Neural cell (in vitro differentiated cells): ENCODE measurements at regions not wholly inside any gene's neighbourhood (a gene's known extent, or its start where the extent isn't known, plus 50 kb on each side); places are given as distances from the start of the nearest gene placed in this dataset.

Source experiments
- H2AFZ ChIP-seq: fragments of 200-600, 300-800 bp; sonication (generic), shearing (Covaris generic); 2 replicates; pipeline ENCODE4 v1.6.0; 2014; ENCODE audit warnings: low read depth, mild to moderate bottlenecking, antibody characterized with exemption, low read length, moderate library complexity
- H3F3A ChIP-seq: fragments of 200-600 bp; shearing (Covaris generic); 2 replicates; pipeline ENCODE4 v1.6.1; 2016; ENCODE audit warnings: mild to moderate bottlenecking, moderate library complexity, mixed read lengths, antibody characterized with exemption, low read length; ENCODE audit not compliant: insufficient read depth, poor library complexity, severe bottlenecking
- H3K27ac ChIP-seq: fragments of 200-600, 300-800 bp; sonication (generic), shearing (Covaris generic); 2 replicates; pipeline ENCODE4 v1.5.1; 2014; ENCODE audit warnings: mild to moderate bottlenecking, low read length, moderate library complexity
- H3K27me3 ChIP-seq: fragments of 300-800, 200-600 bp; sonication (generic), shearing (Covaris generic); 2 replicates; pipeline ENCODE4 v1.6.0; 2014; ENCODE audit warnings: mild to moderate bottlenecking, low read depth, low read length, moderate library complexity; ENCODE audit not compliant: insufficient read depth
- H3K36me3 ChIP-seq: fragments of 300-800, 200-600 bp; sonication (generic), shearing (Covaris generic); 2 replicates; pipeline ENCODE4 v1.5.1; 2014; ENCODE audit warnings: mild to moderate bottlenecking, antibody characterized with exemption, low read length, moderate library complexity; ENCODE audit not compliant: insufficient read depth
- H3K4me2 ChIP-seq: fragments of 300-800, 200-600 bp; sonication (generic), shearing (Covaris generic); 2 replicates; pipeline ENCODE4 v1.6.0; 2014; ENCODE audit warnings: mild to moderate bottlenecking, low read length
- H3K4me3 ChIP-seq: fragments of 300-800, 200-600 bp; sonication (generic), shearing (Covaris generic); 2 replicates; pipeline ENCODE4 v1.5.1; 2014; ENCODE audit warnings: mild to moderate bottlenecking, low read length, moderate library complexity
- H3K79me2 ChIP-seq: fragments of 200-600 bp; shearing (Covaris generic); replicated peaks from 2 replicates; pipeline ENCODE4 v1.6.0; 2014; ENCODE audit warnings: mild to moderate bottlenecking, low read length, moderate library complexity; ENCODE audit not compliant: insufficient read depth
- H3K9ac ChIP-seq: fragments of 300-800, 200-600 bp; sonication (generic), shearing (Covaris generic); 2 replicates; pipeline ENCODE4 v1.6.1; 2016; ENCODE audit warnings: mild to moderate bottlenecking, low read length, mixed read lengths
- H3K9me2 ChIP-seq: fragments of 200-600 bp; shearing (Covaris generic); 2 replicates; pipeline ENCODE4 v1.6.1; 2016; ENCODE audit warnings: mild to moderate bottlenecking, low read length, mixed read lengths; ENCODE audit not compliant: insufficient read depth
- H3K9me3 ChIP-seq: fragments of 200-600, 300-800 bp; sonication (generic), shearing (Covaris generic); 2 replicates; pipeline ENCODE4 v1.6.1; 2016; ENCODE audit warnings: mild to moderate bottlenecking, mixed run types, low read length, moderate library complexity, mixed read lengths
- H4K20me1 ChIP-seq: fragments of 200-600 bp; shearing (Covaris generic); 2 replicates; pipeline ENCODE4 v1.6.1; 2016; ENCODE audit warnings: mild to moderate bottlenecking, mixed run types; ENCODE audit not compliant: insufficient read depth
- EP300 ChIP-seq: fragments of 450-650 bp; conservative IDR thresholded peaks from 2 replicates; pipeline ENCODE4 v1.6.1; 2014; ENCODE audit warnings: antibody characterized with exemption, mild to moderate bottlenecking, moderate library complexity; ENCODE audit not compliant: poor library complexity, severe bottlenecking
- EZH2 ChIP-seq: fragments of 200-600, 300-800 bp; shearing (Covaris generic), sonication (generic); IDR thresholded peaks from 2 replicates; pipeline ENCODE4 v1.6.1; 2014; ENCODE audit warnings: antibody characterized with exemption, low read length, borderline replicate concordance, mild to moderate bottlenecking; ENCODE audit not compliant: insufficient read depth, poor library complexity, severe bottlenecking
- MXI1 ChIP-seq: fragments of 450-650 bp; conservative IDR thresholded peaks from 2 replicates; pipeline ENCODE4 v1.6.1; 2014; ENCODE audit warnings: antibody characterized with exemption, mild to moderate bottlenecking; ENCODE audit not compliant: poor library complexity, severe bottlenecking
- POLR2AphosphoS5 ChIP-seq: IDR thresholded peaks from 2 replicates; pipeline ENCODE4 v1.6.1; 2012
- RAD21 ChIP-seq: fragments of 450-650 bp; conservative IDR thresholded peaks from 2 replicates; pipeline ENCODE4 v1.6.1; 2014; ENCODE audit warnings: antibody characterized with exemption, mild to moderate bottlenecking, moderate library complexity
- SMC3 ChIP-seq: fragments of 450-650 bp; conservative IDR thresholded peaks from 2 replicates; pipeline ENCODE4 v1.6.1; 2014; ENCODE audit warnings: antibody characterized with exemption, mild to moderate bottlenecking, moderate library complexity; ENCODE audit not compliant: poor library complexity
- TAF1 ChIP-seq: IDR thresholded peaks from 2 replicates; pipeline ENCODE4 v1.6.1; 2012; ENCODE audit warnings: low read depth
- TF ChIP-seq, protein P1 (sequence below): IDR thresholded peaks from 2 replicates; pipeline ENCODE4 v1.6.1; 2012; ENCODE audit warnings: borderline replicate concordance
- TF ChIP-seq, protein P2 (sequence below): fragments of 450-650 bp; IDR thresholded peaks from 2 replicates; pipeline ENCODE4 v1.5.1; 2014; ENCODE audit warnings: antibody characterized with exemption, mild to moderate bottlenecking, moderate library complexity; ENCODE audit not compliant: poor library complexity, severe bottlenecking

DNA sequence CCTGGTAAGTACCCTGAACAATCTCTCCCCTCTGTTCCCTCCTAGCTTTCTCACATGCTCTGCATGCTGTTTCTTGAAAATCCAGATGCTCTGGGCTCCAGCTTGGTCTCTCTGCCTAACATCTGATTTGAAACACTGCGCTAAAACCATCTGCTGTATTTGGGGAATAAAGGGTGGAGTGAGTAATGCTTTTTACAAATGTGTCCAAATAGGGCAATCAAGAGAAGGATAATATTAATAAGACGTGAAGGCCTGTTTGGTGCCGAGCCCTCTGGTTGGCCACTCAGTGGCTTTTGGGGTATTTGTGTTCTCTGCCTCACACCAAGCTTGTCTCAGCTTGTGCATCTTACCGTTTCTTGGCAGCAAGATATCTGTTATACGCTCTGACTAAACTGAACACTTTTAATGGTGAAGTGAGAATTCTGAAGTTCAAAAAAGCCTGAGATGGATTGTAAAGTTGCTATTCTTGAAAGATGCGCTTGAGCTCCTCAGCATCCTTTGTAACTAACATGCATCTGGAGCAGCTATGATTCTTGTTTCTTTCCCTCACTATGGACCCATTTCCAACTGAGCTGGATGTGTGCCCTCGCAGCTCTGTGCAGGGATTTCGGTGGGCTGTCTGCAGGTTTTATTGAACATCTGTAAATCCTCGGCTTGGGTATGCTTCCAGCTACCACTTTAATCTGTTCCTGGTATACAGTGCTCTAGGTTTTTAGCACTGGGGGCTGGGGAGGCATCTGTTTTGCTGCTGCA, 269.4 kb downstream of the RWDD3 start:
- no peaks in the 10 kb centered on the region for H4K20me1 ChIP-seq
- no peaks in the 10 kb centered on the region for H3K36me3 ChIP-seq
- no peaks in the 10 kb centered on the region for H3K9me3 ChIP-seq
- H3K9me2 ChIP-seq, result no peaks in the 10 kb centered on the region
- no peak overlapping the region for H3K4me3 ChIP-seq
- no peak overlapping the region for H2AFZ ChIP-seq
- H3K4me2 ChIP-seq, result no peak overlapping the region
- TF ChIP-seq EZH2 (no peak), MXI1 (no peak), POLR2AphosphoS5 (no peak), TAF1 (no peak), EP300 (no peak), SMC3 (no peak), RAD21 (no peak)
- TF ChIP-seq, protein P1, sequence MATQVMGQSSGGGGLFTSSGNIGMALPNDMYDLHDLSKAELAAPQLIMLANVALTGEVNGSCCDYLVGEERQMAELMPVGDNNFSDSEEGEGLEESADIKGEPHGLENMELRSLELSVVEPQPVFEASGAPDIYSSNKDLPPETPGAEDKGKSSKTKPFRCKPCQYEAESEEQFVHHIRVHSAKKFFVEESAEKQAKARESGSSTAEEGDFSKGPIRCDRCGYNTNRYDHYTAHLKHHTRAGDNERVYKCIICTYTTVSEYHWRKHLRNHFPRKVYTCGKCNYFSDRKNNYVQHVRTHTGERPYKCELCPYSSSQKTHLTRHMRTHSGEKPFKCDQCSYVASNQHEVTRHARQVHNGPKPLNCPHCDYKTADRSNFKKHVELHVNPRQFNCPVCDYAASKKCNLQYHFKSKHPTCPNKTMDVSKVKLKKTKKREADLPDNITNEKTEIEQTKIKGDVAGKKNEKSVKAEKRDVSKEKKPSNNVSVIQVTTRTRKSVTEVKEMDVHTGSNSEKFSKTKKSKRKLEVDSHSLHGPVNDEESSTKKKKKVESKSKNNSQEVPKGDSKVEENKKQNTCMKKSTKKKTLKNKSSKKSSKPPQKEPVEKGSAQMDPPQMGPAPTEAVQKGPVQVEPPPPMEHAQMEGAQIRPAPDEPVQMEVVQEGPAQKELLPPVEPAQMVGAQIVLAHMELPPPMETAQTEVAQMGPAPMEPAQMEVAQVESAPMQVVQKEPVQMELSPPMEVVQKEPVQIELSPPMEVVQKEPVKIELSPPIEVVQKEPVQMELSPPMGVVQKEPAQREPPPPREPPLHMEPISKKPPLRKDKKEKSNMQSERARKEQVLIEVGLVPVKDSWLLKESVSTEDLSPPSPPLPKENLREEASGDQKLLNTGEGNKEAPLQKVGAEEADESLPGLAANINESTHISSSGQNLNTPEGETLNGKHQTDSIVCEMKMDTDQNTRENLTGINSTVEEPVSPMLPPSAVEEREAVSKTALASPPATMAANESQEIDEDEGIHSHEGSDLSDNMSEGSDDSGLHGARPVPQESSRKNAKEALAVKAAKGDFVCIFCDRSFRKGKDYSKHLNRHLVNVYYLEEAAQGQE, result no peak
- TF ChIP-seq, protein P2, sequence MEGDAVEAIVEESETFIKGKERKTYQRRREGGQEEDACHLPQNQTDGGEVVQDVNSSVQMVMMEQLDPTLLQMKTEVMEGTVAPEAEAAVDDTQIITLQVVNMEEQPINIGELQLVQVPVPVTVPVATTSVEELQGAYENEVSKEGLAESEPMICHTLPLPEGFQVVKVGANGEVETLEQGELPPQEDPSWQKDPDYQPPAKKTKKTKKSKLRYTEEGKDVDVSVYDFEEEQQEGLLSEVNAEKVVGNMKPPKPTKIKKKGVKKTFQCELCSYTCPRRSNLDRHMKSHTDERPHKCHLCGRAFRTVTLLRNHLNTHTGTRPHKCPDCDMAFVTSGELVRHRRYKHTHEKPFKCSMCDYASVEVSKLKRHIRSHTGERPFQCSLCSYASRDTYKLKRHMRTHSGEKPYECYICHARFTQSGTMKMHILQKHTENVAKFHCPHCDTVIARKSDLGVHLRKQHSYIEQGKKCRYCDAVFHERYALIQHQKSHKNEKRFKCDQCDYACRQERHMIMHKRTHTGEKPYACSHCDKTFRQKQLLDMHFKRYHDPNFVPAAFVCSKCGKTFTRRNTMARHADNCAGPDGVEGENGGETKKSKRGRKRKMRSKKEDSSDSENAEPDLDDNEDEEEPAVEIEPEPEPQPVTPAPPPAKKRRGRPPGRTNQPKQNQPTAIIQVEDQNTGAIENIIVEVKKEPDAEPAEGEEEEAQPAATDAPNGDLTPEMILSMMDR, result no peak
- H3K79me2 ChIP-seq, result no peaks in the 10 kb centered on the region
- H3K27ac ChIP-seq, result no peak overlapping the region
- H3F3A ChIP-seq, result no peaks in the 10 kb centered on the region
- no peak overlapping the region for H3K9ac ChIP-seq
- no peaks in the 10 kb centered on the region for H3K27me3 ChIP-seq

DNA sequence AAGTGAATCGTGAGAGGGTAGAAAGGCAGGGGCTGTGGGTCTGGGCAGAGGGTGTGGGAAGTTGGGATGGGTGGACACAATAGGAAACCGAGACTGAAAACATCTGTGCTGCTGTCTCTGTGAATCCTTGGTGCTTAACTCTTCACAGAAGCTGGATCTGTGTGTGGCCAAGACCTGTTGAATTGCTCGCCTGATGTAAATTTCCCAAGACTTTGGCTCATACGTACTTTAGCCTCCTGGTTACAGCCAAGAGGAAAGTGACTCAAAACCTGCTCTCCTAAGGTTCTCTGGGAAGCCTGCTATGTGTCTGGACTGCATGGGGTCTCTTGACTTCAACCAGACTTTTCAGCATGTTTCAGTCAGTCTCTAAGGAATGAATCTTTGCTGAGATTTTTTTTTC, 270.3 kb downstream of the RWDD3 start:
- Histone ChIP-seq H3K9me3 (no peaks in the 10 kb centered on the region), H3F3A (no peaks in the 10 kb centered on the region), H3K79me2 (no peaks in the 10 kb centered on the region), H3K9ac (no peak overlapping the region), H3K4me3 (no peak overlapping the region), H4K20me1 (no peaks in the 10 kb centered on the region), H2AFZ (no peak overlapping the region), H3K27me3 (no peaks in the 10 kb centered on the region), H3K9me2 (no peaks in the 10 kb centered on the region), H3K36me3 (no peaks in the 10 kb centered on the region), H3K27ac (no peak overlapping the region), H3K4me2 (no peak overlapping the region)
- TF ChIP-seq MXI1 (no peak), EP300 (no peak), SMC3 (no peak), EZH2 (no peak), TAF1 (no peak), RAD21 (no peak), POLR2AphosphoS5 (no peak)
- TF ChIP-seq, protein P1, result no peak
- TF ChIP-seq, protein P2, result no peak
